Right renal cortex interstitium (tissue), 3 donors: ENCODE measurements at regions not wholly inside any gene's neighbourhood (a gene's known extent, or its start where the extent isn't known, plus 50 kb on each side); places are given as distances from the start of the nearest gene placed in this dataset.

Source experiments
- DNase-seq, 3 donors: peaks; one replicate each; pipeline ENCODE4 v3.0.0-alpha.2; 2013; ENCODE audit warnings: low read depth in 3 of 3, low spot score in 2 of 3

DNA sequence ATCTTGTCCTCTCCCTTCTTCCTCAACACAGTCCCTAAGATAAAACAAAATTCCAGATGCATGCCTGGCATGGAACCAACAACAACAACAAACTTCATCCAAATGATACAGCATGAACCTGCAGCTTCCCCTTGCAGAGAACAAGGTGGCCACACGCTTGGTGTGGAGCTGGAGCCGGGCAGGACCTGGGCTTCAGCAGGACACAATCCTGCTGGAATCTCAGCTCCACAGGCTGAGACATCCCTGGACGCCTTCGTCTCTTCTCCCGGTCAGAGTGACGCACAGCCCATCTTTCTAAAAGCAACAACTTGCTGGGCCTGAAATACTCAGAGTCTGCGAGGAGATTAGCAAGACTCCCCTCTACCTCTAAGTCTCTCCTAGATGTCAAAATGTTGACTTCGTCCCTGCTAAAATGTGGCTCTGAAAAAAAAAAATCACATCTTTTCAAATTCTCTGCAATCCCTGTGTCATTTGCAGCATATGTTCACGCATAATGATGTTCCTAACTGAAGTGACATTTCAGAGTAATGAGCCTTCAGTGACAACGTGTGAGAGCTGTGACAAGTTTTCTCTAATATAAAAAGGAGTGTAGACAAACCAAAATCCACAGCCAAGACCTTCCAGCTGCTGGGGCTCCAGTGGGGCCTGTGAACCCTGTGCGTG, 1232.3 kb downstream of the TBC1D22A start:
- no peak for DNase-seq

DNA sequence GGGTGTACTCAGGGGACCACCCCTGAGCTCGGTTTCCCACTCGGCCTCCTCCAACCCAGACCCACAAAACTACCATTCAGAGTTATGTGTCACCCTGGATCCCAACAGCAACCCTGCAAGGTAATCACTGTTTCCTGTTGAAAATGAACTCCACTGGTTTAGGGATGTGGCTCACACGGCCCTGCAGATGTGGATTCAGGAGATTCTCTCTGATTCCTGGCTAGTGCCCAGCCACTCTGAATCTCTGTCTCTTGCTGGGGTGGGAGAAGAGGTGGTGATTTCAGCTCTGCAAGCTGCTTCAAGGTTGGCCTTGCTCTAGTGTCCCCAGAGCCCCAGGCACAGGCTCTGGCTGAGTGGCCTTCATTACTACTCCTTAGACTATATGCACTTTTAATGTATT, 1231.6 kb downstream of the TBC1D22A start:
- DNase-seq, result no peak

DNA sequence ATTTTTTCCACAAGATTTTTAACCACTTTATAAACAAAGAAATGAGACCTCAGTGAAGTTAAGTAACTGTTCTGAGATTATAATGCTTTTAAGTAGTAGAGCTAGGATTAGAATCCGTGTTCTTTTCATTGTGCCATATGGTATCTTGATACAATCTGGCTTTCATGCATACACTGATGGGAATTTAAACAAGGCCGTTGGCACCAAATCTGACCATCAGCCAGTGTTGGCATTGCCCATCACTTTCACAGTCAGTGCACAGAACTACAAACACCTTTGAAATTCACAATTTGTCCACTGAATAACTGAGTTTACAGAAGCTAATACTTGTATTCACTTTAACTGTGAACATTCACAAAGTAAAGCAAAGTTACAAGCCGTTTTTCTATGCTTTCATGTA, 1228.0 kb downstream of the TBC1D22A start:
- no peak for DNase-seq

DNA sequence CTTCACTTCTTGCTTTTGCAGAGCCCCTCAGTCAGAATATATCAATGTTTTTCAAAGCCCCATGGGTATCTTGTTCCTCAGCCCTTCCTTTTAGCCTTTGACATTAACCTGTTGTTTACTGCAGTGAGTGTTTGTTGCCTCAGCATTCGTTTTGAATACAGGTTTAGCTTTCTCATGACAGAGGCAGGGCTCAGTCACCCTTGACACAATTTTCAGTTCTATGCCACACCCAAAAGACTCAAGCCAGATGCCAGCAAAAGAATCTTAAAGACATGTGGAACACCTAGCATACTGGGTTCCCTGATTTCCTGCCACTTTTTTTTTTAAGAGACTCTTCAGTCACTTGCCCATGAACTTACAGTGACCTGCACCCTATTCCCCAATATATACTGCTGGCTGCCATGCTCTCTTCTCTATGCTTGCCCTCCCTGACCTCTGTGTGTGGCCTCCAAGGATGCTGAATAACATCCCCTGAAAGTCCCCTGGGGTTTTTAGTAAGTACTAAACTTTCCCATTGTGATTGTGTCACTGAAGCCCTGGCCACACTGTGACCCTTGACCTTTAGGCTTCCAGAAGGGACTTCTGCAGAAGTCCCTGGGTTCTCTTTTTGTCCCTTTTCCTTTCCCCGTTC, 1225.5 kb downstream of the TBC1D22A start:
- no peak for DNase-seq

DNA sequence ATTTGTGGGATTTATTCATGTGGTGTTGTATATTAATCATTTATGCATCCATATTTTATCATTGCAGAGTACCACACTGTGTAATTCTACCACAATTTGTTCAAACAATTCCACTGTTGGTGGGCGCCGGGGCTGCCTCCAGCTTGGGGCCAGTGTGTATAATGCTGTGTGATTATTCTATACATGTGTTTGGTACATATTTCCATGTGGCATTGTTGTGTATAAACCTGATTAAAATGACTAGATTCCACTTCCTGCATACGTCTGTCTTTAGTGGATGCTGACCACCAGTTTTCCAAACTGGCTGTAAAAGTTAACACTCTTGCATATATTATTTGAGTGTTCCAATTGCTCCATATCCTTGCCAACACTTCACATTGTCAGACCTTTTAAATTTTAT, 1213.8 kb downstream of the TBC1D22A start:
- no peak for DNase-seq

DNA sequence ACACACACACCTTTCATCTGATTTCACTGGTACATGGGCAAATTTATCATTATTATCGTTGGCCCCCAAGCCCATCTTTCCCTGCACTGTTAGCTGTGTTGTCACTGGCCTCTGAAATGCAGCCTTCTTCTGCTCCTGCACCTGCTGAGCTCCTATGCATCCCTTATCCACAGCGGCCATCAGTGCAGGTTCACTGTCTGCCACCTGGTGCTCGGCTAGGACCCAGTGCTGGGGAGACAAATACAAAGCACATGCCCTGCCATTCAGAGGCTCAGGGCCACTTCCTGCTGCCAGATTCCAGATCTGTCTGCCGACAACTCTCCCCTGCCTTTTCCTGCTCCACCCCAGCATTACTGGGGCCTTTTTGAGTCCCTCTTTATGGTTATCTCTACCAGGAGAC, 1205.4 kb downstream of the TBC1D22A start:
- DNase-seq, result no peak

DNA sequence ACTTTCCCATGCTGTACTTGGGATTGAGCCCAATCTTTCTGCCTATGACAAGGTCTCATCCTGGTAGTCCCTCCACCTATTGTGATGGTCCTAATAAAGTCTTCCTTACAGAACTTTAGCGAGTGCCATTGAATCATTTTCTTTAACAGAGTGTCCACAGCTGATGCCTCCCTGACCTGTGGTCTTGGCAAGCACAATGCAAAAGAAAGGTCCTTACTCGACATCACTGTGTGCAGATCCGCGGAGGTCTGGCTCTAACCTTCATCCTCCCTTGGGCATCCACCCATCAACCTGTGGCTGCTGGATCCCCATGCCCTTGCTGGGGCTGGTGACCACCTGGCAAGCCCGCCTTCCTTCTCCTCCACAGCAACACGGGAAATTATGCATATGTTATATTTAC, 1203.9 kb downstream of the TBC1D22A start:
- DNase-seq, result no peak

DNA sequence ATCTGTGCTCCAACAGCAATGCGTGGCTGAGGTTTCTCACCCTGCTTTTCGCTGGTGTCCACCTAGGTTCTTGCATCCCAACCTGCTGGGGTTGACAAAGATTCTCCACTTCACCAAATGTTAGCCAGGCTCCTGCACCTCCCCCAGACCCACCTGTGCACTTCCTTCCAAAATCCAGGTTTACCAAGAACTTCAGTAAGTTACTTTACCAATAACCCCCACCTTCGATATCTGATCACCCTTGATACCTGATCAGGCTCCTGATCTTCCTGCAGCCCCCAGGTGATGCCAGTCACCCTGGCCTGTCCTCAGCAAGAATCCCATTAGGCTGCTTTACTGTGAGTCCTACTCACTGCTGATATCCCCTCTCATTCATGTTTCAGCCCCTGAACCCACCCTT, 1203.4 kb downstream of the TBC1D22A start:
- no peak for DNase-seq

DNA sequence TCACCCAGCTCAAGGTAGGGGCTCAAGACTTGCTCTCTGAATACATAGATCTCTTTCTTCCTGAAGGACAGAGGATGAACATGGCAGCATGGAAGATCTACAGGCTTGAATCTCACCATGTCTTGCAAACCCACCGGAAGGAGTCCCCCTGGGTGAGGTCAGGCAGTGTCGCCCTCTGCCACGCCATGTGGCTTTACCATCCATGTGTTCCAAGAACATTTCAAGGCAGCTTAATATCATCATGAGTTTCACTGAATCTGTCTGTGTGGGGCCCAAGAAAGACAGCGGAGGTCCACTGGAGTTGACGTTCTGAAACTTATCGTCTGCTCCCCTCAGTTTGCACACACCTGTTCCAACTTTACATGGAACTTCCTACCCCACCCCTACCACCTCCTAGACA, 1202.6 kb downstream of the TBC1D22A start:
- DNase-seq, result no peak

DNA sequence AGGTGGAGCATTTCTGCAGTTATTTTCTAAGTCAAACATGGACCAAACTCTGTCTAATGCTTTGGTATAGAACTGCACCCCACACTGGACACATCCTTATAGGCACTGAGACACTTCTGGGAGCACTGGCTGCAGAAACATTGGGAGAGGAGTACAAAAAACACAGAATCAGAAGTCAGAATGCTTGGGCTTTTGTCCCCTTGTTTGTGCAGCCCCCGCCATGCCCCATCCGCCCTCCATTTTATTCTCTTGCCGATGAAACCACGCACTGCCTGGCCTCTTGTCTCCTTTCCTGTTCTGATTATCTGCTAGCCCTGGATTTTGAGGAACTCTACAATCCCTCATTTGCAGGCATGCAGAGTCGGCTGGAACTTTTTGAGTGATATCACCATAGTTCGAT, 1201.2 kb downstream of the TBC1D22A start:
- no peak for DNase-seq

DNA sequence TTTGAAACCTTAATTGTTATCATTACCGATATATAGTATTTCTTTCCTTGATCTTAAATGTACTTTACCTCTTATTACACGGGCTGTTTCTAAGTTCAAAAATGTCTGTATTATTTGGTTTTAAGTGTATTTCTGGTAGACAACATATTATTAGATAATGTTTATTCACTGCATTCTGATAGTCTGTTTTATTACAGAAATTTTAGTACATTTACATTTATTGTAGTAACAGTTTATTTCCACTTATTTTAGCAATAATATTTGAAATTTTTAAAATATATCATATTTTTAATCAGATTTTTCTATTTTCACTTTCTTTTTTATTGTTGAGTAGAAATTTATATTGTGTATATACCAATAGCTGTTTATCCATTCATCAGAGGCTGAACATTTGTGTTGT, 1195.2 kb downstream of the TBC1D22A start:
- no peak for DNase-seq

DNA sequence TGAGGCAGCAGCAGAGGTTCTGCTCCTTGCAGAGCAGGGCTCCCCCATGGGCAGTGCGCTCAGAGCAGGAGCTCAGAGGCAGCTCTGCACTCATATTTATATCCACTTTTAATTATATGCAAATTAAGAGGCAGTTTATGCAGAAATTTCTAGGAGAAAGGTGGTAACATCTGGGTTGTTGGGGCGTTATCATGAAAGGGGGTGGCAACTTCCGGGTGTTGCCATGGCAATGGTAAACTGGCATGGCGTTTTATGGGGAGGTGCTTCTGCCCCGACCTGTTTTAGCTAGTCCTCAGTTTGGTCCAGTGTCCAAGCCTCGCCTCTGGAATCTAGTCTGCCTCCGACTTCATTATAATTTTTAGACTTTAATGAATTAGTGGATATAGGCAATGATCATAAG, 1191.7 kb downstream of the TBC1D22A start:
- DNase-seq, result no peak

DNA sequence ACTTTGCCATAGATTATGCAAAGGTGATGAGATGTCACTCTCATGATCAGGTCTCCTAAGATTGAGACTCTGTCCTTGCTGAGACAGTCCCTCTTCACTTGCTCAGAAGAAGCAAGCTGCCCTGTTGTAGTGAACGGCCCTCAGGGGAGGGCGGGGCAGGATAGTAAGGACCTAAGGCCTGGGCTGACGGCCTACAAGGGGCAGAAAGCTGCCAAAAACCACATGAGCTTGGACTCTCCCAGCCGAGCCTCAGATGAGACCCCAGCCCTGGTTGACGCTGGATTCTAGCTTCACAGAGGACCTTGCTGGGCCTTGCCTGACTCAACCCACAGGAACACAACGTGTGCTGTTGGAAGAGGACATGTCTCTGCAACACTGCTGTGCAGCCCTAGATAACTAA, 1182.5 kb downstream of the TBC1D22A start:
- DNase-seq, result no peak

DNA sequence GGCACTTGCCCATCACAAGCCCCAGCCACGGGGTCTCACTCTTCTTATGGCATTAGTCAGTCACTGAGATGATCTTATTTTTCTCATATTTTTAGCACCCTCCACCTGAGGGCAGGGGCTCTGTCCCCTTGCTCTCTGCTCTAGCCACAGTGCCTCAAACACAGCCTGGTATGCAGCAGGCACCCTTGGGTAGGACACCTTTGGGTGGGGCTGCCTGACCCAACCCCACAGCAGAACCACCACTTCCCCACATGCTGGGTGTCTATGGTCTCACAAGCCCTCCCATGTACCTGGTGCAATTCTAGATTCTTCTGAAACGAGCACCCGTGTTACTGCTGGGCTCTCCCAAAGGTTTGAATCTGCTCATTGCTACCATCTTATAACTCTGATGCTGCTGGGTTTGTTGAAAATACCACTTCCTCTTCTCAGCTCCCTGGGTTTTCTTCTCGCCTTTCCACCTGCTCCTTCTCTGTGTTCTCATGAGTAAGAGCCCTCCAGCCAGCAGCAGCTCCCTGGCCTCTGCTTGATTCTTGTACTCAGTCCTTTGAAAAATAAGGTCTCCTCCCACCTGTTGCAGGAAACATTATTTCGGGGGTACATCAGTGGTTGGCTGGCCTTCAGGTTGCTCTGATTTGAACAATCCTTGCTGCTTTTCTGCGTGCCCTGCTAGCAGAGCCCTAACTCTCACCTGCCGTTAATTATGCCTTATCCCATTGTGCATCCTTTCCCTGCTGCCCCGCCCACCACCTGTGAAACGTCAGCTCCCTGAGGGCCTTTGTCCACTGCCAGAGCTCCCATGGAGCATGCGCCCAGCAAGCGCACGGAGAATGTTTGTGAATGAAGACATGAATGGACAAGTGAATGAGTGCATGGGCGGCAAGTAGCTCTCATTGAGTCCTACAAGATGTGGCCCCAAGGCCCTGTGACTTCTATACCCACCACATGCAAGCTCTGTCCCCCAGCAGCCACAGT, 1181.6 kb downstream of the TBC1D22A start:
- no peak for DNase-seq

DNA sequence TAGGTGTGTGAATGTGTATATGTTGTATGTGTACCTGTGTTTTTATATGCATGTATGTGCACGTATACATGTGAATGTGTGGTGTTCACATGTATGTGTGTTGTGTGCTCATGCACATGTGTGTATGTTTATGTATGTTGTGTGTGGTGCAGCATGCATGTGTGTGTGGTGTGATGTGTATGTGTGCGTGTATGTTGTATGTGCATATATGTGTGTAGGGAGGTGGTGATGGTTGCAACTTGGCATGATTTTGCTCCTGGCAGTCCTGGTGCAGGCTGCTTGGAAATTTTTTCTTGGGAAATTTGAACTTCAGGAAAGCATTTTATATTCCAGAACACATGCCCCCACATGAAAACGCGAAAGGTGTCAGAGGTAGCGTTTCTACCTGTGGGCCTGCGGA, 1177.8 kb downstream of the TBC1D22A start:
- DNase-seq, result no peak

DNA sequence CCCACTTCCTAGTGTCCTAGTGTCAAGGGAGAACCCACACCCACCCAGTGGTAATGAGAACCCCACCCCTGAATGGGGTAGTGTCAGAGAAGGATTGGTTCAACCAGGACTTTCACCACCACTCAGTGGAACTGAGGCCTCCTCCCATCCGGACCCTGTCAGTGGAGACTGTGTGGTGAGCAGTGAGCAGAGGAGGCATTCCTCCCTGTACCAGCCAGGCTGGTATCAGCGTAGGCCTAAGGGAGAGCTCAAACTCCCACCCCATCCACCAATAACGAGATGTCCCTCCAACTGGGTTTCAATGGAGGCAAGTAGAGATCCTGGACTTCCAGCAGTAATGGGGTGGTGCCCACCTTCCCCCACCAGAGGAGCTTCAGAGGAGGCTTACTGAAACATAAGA, 1171.4 kb downstream of the TBC1D22A start:
- DNase-seq, result no peak

DNA sequence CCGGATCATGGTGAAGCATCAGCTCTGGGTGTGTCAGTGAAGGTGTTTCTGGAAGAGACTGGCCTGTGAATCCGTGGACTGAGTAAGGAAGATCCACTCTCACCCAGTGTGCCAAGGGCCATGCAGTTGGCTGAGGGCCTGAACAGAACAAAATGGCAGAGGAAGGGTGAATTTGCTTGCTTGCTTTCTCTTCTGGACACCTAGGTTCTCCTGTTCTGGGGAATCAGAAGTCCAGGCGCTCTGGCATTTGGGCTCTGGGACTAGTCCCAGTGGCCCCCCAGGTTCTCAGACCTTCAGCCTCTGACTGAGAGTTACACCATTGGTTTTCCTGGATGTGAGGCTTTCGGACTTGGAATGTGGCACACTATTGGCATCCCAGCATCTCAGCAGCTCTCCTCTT, 1170.8 kb downstream of the TBC1D22A start:
- DNase-seq, result no peak

DNA sequence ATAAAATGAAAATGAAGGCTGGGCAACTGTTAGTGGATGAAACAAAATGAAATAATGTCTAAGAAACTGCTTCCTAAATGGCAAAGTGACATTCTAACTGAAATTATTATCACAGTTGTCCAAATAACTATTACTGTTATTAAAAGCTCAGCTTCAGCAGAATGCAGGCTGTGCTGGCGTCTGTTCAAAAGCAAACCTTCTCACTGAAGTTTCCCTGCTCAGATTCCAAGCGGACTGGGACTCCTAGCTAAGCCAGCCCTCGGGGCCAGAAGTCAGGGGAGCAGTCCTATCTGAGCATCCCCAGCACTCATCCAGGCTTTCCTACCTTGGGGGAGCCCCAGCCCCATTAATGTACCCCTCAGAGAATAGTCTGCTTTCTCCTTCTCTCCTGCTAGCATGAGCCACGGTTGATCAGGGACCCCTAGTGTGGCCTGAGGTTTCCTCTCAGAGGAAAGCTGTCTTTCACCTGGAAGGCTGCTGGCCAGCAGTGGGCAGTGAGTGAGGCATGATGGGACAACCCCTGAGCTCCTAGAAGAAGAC, 1167.3 kb downstream of the TBC1D22A start:
- no peak for DNase-seq

DNA sequence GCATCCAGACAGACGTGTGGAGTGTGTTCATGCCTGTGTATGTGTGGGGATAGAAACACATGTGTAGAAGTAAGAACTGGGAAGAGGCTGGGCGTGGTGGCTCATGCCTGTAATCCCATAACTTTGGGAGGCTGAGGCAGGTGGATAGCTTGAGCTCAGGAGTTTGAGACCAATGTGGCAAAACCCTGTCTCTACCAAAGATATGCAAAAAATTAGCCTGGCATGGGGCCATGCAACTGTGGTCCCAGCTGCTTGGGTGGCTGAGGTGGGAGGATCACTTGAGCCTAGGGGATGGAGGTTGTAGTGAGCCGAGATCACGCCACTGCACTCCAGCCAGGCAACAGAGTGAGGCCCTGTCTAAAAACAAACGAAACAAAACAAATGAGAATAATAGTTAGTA, 1166.6 kb downstream of the TBC1D22A start:
- no peak for DNase-seq

DNA sequence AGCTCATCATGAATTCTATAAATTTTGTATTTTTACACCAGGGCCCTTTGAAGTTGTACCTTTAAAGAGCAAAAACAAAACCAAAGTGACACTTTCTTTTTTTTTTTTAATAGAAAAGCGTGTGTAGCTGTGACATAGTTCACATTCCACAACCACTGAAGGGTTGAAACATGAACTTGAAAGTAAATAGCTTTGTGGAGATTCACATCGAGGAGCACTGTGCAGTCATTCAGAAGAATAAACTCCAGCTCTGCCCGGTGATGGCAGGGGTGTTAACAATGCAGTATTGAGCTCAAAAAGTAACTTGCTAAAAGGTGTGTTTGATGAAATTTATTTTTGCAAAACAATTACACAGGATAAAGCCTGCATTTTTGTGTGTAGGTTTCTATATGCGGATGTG, 1166.2 kb downstream of the TBC1D22A start:
- no peak for DNase-seq

DNA sequence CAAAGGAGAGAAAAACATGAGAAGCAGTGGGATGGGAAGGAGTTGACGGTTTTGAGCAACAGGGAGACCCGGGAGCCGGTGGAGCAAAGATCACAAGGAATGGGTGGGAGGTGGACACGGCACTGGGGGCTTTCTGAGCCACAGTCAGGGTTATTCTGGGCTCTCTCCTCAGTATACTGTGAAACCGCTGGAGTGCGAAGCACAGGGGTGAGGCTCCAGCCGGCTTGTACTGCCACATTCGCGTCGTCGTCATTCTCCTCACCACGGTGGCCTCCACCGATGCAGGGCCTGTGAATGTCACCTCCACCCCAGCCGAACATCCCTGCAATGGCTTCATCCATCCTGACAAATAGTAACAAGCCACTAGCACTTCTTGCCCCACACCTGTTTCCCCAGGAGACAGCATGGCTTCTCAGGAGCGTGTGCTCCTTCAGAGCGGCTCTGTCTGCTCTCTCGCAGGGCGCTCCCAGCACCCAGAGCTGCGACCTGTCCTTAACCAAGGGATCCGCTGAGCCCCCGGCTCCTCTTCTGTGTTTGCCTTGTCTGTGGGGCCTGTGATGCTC, 1165.3 kb downstream of the TBC1D22A start:
- DNase-seq, result no peak
